GM21528 (cell line): ENCODE measurements at regions not wholly inside any gene's neighbourhood (a gene's known extent, or its start where the extent isn't known, plus 50 kb on each side); places are given as distances from the start of the nearest gene placed in this dataset.

ENCODE experiments used
- ATAC-seq: cut with Tn5 transposase; IDR thresholded peaks from one replicate; pipeline ENCODE4 v1.9.1; 2021; ENCODE audit warnings: mild to moderate bottlenecking, moderate library complexity; ENCODE audit not compliant: unreplicated experiment, low FRiP score

GRCh38 chr4:175946472-175947116 lies 119.0 kb upstream of the WDR17 start:
- no peak for ATAC-seq

- ATAC-seq = no peak
Observed at GRCh38 chr4:175947117-175947722, 118.4 kb upstream of the WDR17 start.

- no peak for ATAC-seq
Observed at GRCh38 chr4:175951794-175952193, 113.8 kb upstream of the WDR17 start.

DNA sequence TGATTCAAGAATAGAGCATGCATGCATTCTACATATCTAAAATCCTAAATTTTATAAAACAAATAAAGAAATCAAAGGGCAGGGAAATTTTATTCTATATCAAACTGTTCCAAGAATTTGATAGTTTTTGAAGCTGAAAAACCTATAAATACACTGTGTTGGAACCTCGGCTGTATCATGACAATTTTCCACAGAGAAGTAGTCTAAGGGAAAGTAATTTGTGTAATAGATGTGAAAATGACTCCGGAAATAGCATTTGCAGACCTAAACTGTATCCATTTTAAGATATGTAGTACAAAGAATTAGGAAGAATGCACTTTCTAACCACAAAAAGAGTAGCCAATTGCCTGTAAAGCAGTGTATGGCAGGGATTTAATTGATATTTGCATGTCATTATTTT lies 112.5 kb upstream of the WDR17 start:
- ATAC-seq = no peak

GRCh38 chr4:175953960-175954521 lies 111.6 kb upstream of the WDR17 start:
- ATAC-seq = peak; percentile 95

DNA sequence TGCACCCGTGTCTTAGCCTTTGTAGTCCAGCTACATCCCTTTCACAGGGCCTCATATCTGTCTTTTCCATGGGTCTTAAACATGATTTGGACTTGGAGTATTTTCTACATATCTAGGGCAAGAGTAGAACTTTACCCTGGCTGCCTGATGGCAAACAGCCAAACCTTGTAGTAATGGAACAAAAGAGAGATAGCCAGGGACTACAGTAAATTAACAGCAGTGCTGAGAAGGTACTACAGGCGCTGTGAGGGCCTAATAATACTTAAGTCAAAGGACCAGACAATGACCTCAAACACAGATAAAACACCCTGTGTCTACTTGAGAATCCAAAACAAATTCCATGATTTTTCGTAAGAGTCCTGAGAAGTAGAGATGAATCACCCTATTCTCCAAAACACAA lies 111.0 kb upstream of the WDR17 start:
- ATAC-seq = no peak

DNA sequence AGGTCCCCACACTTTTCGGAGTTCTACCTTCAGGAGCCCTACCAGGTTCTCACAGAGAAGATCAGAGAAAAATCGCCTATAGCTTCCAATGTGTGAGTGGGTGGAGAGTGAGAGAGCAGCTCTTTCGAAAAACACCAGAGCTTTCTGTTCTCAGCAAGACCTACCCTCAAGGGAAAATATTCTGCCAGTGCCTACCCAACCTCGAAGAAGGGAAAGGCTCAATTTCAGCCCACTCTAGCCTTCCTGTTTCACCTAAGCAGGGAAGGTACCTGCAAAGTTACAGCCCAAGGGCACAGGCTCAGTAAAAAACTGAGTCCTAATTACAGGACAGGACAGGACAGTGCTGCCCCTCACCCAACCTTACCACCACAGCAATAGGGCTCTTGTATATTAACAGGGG lies 104.0 kb upstream of the WDR17 start:
- peak; percentile 94 for ATAC-seq

DNA sequence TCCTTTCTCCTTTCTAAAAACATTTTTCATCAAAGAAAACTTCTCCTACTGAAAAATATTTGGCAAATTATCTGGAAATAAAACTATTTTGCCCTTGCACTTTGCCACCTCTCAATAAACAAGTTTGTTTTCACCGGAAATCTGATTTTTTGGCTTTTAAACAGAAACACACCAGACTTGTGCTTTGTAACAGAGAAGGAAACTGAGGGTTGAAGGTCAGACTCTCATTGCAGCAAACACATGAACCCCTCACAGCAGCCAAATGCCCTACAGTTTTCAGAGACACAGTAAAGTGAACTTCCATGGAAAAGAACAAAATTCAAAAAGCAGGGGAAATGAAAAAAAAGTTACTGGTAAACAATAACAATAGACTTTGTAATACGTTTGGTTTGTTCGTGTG lies 95.6 kb upstream of the WDR17 start:
- ATAC-seq = no peak

DNA sequence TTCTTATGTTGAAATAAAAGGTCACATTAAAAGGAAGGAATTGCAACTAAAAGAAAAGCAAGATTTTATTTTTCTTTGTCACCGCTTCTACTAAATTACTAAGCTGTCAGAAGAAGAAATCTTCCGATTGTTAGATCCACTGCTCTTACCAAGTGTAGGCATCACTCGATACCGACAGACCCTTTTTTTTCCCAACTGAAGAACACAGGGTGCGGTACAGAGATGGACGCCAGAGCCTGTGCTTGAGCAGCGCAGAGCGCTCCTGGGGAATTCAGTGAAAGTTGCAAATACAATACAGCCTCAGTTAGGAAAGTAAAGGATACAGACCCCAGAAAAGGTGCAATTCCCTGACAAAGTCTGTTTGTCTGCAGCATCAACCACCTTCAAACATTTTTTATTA lies 94.9 kb upstream of the WDR17 start:
- ATAC-seq = no peak

DNA sequence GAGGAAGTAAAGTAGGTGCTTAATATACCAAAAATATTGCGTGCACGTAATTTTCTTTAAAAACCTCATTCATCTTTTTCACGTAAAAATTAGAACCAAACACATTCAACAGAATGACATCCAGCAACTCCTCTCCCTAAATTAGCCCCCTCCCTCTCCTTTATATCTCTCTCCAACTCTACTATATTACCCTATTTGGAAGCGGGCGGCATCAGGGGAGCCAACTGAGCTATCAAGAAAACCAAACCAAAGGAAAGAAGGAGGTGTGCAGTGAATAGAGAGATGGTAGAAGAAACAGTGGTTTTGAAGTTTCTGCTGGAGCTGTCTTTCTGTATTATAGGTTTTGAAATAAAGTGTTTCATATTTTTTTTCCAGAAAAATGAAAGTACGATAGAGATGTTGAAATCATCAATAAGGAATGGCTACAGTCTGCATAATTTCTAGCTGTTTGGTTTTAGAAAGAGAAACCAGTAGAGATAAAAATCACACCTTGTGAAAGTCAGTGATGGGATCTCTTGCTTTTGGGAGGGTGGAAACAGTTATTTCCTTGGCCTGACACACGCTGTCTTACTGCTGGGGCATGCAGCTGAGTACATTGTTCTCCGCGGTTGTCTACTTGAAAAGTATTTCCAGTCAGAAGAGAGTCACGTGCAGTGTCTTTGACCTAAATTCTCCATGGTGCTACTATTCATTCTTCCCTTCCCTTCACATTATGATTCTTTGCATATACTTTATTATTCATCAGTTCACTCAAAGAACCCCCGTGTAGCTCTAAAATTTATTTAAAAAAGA lies 94.1 kb upstream of the WDR17 start:
- ATAC-seq = no peak

DNA sequence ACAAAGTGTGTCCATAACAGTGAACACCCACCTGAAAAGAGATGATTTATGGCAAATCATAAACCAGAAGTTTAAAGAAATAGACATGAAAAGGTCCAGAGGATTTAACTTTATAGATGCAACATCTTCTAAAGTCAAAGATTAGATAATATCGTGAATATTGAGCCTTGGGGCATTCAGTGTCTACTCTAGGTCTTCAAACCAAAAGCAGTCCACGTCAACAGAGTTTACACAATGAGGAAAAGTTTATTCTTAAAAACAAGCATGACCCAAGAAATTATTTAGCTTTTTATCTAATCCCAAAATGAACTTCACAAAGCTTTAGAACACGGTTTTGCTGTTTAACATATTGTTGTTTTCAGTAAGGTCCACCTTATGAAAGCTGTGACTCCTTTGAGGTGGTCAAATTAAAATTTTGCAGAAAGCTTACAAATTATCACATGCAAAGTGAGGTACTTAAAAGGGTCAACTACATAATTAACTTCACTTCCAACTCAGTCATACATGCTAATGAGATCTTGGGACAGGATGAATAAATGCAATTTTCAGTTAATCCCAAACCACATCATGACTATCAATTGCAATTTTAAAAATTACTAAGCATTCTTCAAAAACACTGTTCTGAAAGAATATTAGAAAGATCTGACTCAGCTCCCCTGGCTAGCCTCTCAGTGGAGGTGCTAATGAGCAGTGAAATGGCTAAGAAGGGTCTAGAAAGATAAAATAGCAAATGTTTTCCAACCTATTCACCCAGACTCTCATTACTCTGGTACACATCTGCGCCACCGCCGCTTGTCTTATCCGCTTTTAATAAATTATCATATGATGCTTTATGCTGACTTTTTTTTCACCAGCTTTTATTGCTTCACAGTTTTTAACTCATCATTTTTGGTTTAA lies 92.4 kb upstream of the WDR17 start:
- no peak for ATAC-seq

DNA sequence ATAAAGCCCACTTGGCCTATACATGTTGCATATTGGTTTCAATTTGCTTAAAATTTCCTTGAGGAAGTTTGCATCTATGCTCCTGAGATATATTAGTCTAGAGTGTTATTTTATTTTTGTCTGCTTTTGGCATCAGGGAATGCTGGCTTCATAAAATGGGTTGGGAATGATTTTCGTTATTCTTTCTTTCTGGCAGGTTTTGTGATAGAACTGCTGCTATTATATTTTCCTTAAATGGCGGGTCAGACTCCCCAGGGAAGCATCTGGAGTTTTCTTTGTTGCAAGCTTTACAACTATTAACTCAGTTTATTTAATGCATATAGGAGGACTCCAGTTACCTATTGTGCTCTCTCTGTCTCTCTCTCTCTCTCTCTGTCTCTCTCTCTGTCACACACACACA lies 82.0 kb upstream of the WDR17 start:
- ATAC-seq = no peak

GRCh38 chr4:175986668-175987067 lies 79.0 kb upstream of the WDR17 start:
- ATAC-seq = no peak

DNA sequence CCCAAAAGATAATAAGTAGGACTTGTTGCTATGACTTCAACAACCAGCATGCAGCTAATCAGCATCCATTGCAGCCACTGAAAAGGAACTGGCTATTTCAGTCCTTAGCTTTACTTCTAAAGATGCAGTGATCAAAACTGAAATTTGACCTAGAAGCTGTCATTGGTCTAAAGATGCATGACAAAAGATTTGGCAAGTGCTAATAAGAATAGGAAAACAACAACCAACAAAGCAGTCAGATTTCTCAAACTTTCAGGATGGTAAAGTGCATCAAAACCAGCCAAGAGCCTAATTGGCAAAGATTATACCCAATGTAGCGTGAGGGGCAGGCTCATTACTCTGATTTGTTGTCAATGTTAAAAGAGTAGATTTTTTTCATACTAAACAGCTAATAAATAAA lies 77.1 kb upstream of the WDR17 start:
- ATAC-seq = no peak

DNA sequence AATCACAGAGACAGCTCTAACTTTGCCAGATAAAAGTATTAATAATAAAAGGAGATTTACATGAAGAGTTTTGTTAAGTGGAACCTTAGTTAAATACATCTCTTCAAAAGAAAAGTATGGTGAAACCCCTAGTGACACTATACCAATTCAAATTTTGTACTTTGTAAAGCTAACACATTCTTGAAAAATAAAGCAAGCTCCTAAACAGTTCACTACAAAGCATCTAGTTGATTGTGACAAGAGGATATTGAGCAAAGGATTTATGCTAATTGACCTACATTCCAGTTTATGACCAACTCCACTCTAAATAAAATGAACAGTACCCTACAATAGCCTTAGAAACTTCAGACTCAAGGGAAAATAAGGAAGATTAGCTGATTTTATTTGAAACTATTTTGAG lies 69.4 kb upstream of the WDR17 start:
- no peak for ATAC-seq

DNA sequence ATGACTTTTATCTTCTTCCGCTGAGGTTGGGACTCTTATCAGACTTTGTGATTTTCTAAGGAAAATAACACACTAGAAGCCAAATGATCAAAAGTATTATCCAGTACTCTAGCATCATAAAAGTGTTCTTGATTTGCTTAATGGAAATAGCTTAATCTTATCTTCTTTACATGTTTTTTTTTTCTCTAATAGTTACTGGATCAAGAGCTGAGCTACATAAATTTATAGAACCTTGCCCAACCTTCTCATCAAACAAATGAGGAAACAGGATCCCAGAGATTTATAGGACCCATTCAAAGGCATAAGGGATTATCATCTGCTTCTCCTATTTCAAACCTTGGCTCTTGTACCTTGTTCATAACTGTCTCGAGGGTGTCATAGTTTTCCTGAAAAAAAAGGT lies 68.3 kb upstream of the WDR17 start:
- no peak for ATAC-seq

DNA sequence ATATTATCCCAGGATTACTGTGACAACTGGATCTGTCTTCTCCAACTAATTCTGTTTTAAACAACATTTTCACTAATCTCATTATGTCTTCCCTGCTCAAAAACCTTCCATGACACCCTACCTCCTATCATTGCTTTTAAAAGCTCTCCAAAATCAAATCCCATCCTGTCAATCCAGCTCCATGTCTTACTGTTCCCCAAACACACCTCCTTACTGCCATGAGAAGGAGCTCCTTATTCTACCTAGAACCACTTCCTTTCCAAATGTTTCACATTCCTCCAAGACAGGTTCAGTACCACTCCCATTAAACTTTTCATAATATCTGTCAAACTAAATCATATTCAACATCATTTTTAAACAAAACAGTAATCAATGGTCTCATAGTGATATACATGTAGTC lies 66.9 kb upstream of the WDR17 start:
- ATAC-seq = no peak

GRCh38 chr4:175999944-176000343 lies 65.7 kb upstream of the WDR17 start:
- ATAC-seq = no peak

- ATAC-seq = no peak
Observed at GRCh38 chr4:176001151-176002006, 64.3 kb upstream of the WDR17 start.
